IMR-90 (cell line): ENCODE measurements at regions not wholly inside any gene's neighbourhood (a gene's known extent, or its start where the extent isn't known, plus 50 kb on each side); places are given as distances from the start of the nearest gene placed in this dataset.

Source experiments
- ATAC-seq: fragments of 200-7000 bp; cut with Tn5 transposase; 2 replicates; pipeline ENCODE4 v1.9.1; 2020; ENCODE audit warnings: low read depth, mild to moderate bottlenecking, moderate library complexity
- BruUV-seq: library from RNA; stranded (reverse); fragments of 400-500 nt; replicated peaks from 2 replicates; lab custom pipeline; 2021; lab: Mats Ljungman, UMichigan
- CTCF ChIA-PET: fragments of 300-600 bp; formaldehyde crosslinking; extraction: SDS; loops from one replicate; lab custom pipeline; 2021; ENCODE audit warnings: antibody characterized with exemption; lab: Yijun Ruan, JAX
- POLR2A ChIA-PET: fragments of 300-600 bp; sonication (Branson Sonifier 250); formaldehyde crosslinking; loops from one replicate; lab custom pipeline; 2022; ENCODE audit warnings: antibody characterized with exemption; ENCODE audit not compliant: unreplicated experiment; lab: Charles Lee
- DNase-seq: peaks from one replicate; pipeline ENCODE4 v3.0.0; 2013
- H2AFZ ChIP-seq: replicated peaks from 2 replicates; pipeline ENCODE3; 2013; ENCODE audit warnings: low read length, mild to moderate bottlenecking; ENCODE audit not compliant: poor library complexity
- H2AK5ac ChIP-seq: 2 replicates; pipeline ENCODE4 v1.6.1; 2013; ENCODE audit warnings: low read depth, low read length, inconsistent platforms
- H2AK9ac ChIP-seq: replicated peaks from 2 replicates; pipeline ENCODE3; 2013; ENCODE audit warnings: mild to moderate bottlenecking, low read depth, low read length, moderate library complexity; ENCODE audit not compliant: poor library complexity
- H2BK120ac ChIP-seq: 2 replicates; pipeline ENCODE4 v1.6.1; 2013; ENCODE audit warnings: low read depth, low read length, inconsistent platforms
- H2BK15ac ChIP-seq: 3 replicates; pipeline ENCODE4 v1.6.1; 2013; ENCODE audit warnings: low read depth, low read length, inconsistent platforms
- H2BK20ac ChIP-seq: 2 replicates; pipeline ENCODE4 v1.6.1; 2013; ENCODE audit warnings: low read depth, mild to moderate bottlenecking, inconsistent platforms, low read length, moderate library complexity
- H2BK5ac ChIP-seq: 2 replicates; pipeline ENCODE4 v1.6.1; 2013; ENCODE audit warnings: mild to moderate bottlenecking, low read depth, low read length, inconsistent platforms; ENCODE audit not compliant: poor library complexity, severe bottlenecking
- H3K14ac ChIP-seq: replicated peaks from 2 replicates; pipeline ENCODE4 v1.6.1; 2013; ENCODE audit warnings: low read depth, low read length, inconsistent platforms
- H3K18ac ChIP-seq: 2 replicates; pipeline ENCODE4 v1.6.1; 2013; ENCODE audit warnings: low read depth, low read length, control low read depth
- H3K23ac ChIP-seq: 2 replicates; pipeline ENCODE4 v1.6.1; 2013; ENCODE audit warnings: low read depth, low read length, inconsistent platforms
- H3K27ac ChIP-seq: 2 replicates; pipeline ENCODE4 v1.5.1; 2013; ENCODE audit warnings: mild to moderate bottlenecking, control low read depth, low read length; ENCODE audit not compliant: insufficient read depth
- H3K27me3 ChIP-seq: 2 replicates; pipeline ENCODE4 v1.6.1; 2013; ENCODE audit warnings: low read length; ENCODE audit not compliant: control insufficient read depth, insufficient read depth
- H3K36me3 ChIP-seq: 2 replicates; pipeline ENCODE4 v1.6.1; 2013; ENCODE audit warnings: low read length, mixed read lengths; ENCODE audit not compliant: control insufficient read depth, insufficient read depth
- H3K4ac ChIP-seq: 2 replicates; pipeline ENCODE4 v1.6.1; 2013; ENCODE audit warnings: low read depth, low read length, inconsistent platforms
- H3K4me1 ChIP-seq: 2 replicates; pipeline ENCODE4 v1.6.1; 2013; ENCODE audit warnings: low read length, mixed read lengths; ENCODE audit not compliant: control insufficient read depth, insufficient read depth
- H3K4me2 ChIP-seq: 2 replicates; pipeline ENCODE4 v1.6.1; 2013; ENCODE audit warnings: low read depth, mild to moderate bottlenecking, control low read depth, low read length, moderate library complexity
- H3K4me3 ChIP-seq: 2 replicates; pipeline ENCODE4 v1.5.1; 2013; ENCODE audit warnings: low read depth, mild to moderate bottlenecking, control low read depth, low read length, moderate library complexity; ENCODE audit not compliant: insufficient read depth
- H3K56ac ChIP-seq: 2 replicates; pipeline ENCODE4 v1.6.1; 2013; ENCODE audit warnings: low read length, inconsistent platforms; ENCODE audit not compliant: insufficient read depth; ENCODE audit errors: extremely low read depth
- H3K79me1 ChIP-seq, 2 experiments: 2 replicates each; pipeline ENCODE4 v1.6.1; 2013; ENCODE audit warnings: low read length in 2 of 2, inconsistent platforms in 1 of 2, low read depth in 1 of 2
- H3K9ac ChIP-seq: 2 replicates; pipeline ENCODE4 v1.6.1; 2013; ENCODE audit warnings: low read depth, low read length, control low read depth
- H3K9me1 ChIP-seq: 2 replicates; pipeline ENCODE4 v1.6.1; 2013; ENCODE audit warnings: low read length, inconsistent platforms; ENCODE audit not compliant: insufficient read depth
- H3K9me3 ChIP-seq: 2 replicates; pipeline ENCODE4 v1.6.1; 2013; ENCODE audit warnings: low read length; ENCODE audit not compliant: control insufficient read depth, insufficient read depth
- H4K20me1 ChIP-seq: 2 replicates; pipeline ENCODE4 v1.6.1; 2013; ENCODE audit warnings: low read length, inconsistent platforms; ENCODE audit not compliant: insufficient read depth
- H4K5ac ChIP-seq: 2 replicates; pipeline ENCODE4 v1.6.1; 2013; ENCODE audit warnings: mild to moderate bottlenecking, low read depth, low read length, control low read depth
- H4K8ac ChIP-seq, 2 experiments: 2 replicates each; pipeline ENCODE4 v1.6.1; 2013; ENCODE audit warnings: low read depth in 2 of 2, low read length in 2 of 2, control low read depth in 1 of 2, inconsistent platforms in 1 of 2
- H4K91ac ChIP-seq: 2 replicates; pipeline ENCODE4 v1.6.1; 2013; ENCODE audit warnings: low read depth, low read length, inconsistent platforms; ENCODE audit not compliant: insufficient read depth
- BHLHE40 ChIP-seq: fragments of 150-350 bp; IDR thresholded peaks from 2 replicates; pipeline ENCODE4 v1.6.1; 2016; ENCODE audit warnings: mild to moderate bottlenecking, low read depth, low read length
- CEBPB ChIP-seq: IDR thresholded peaks from 2 replicates; pipeline ENCODE4 v1.6.1; 2012; ENCODE audit warnings: low read depth, low read length, improper control_type of control experiment
- CHD1 ChIP-seq: IDR thresholded peaks from 2 replicates; pipeline ENCODE4 v1.6.1; 2012; ENCODE audit warnings: low read depth, low read length, improper control_type of control experiment
- CTCF ChIP-seq: conservative IDR thresholded peaks from 2 replicates; pipeline ENCODE4 v1.5.1; 2012; ENCODE audit warnings: mild to moderate bottlenecking, low read depth, low read length, improper control_type of control experiment
- ELK1 ChIP-seq: fragments of 150-350 bp; IDR thresholded peaks from 2 replicates; pipeline ENCODE4 v1.6.1; 2016; ENCODE audit warnings: low read depth, mild to moderate bottlenecking, low read length, moderate library complexity, borderline replicate concordance
- FOS ChIP-seq: fragments of 150-350 bp; IDR thresholded peaks from 2 replicates; pipeline ENCODE4 v1.6.1; 2016; ENCODE audit warnings: low read depth, low read length
- MAFK ChIP-seq: IDR thresholded peaks from 2 replicates; pipeline ENCODE4 v1.6.1; 2012; ENCODE audit warnings: low read depth, low read length, improper control_type of control experiment
- MAZ ChIP-seq: IDR thresholded peaks from 2 replicates; pipeline ENCODE4 v1.6.1; 2012; ENCODE audit warnings: low read depth, mild to moderate bottlenecking, low read length, improper control_type of control experiment, moderate library complexity, borderline replicate concordance
- MXI1 ChIP-seq: IDR thresholded peaks from 2 replicates; pipeline ENCODE4 v1.6.1; 2012; ENCODE audit warnings: low read depth, mild to moderate bottlenecking, low read length, moderate library complexity, borderline replicate concordance
- NFE2L2 ChIP-seq: fragments of 150-350 bp; IDR thresholded peaks from 2 replicates; pipeline ENCODE4 v1.6.1; 2016; ENCODE audit warnings: low read depth, mild to moderate bottlenecking, low read length
- POLR2A ChIP-seq: IDR thresholded peaks from 2 replicates; pipeline ENCODE4 v1.6.1; 2012; ENCODE audit warnings: mild to moderate bottlenecking, low read depth, low read length
- RAD21 ChIP-seq: IDR thresholded peaks from 2 replicates; pipeline ENCODE4 v1.6.1; 2012; ENCODE audit warnings: low read length, improper control_type of control experiment
- RCOR1 ChIP-seq: IDR thresholded peaks from 2 replicates; pipeline ENCODE4 v1.6.1; 2012; ENCODE audit warnings: mild to moderate bottlenecking, low read length, improper control_type of control experiment; ENCODE audit not compliant: insufficient replicate concordance
- RFX5 ChIP-seq: IDR thresholded peaks from 2 replicates; pipeline ENCODE4 v1.8.0; 2012; ENCODE audit warnings: low read depth, mild to moderate bottlenecking, low read length, moderate library complexity
- SMC3 ChIP-seq: fragments of 150-350 bp; IDR thresholded peaks from 2 replicates; pipeline ENCODE4 v1.6.1; 2016; ENCODE audit warnings: low read depth, mild to moderate bottlenecking, antibody characterized with exemption, low read length, moderate library complexity
- USF2 ChIP-seq: fragments of 150-350 bp; IDR thresholded peaks from 2 replicates; pipeline ENCODE4 v1.6.1; 2017; ENCODE audit warnings: mild to moderate bottlenecking, antibody characterized with exemption, low read length, low read depth
- WGBS, 2 experiments: methylation state at CpG; one replicate each; pipeline versions ENCODE4 v1.1.5 to v1.1.7; 2013; ENCODE audit warnings: missing lambda C conversion rate in 2 of 2; ENCODE audit not compliant: insufficient read length in 1 of 2; ENCODE audit errors: extremely low coverage in 2 of 2; 5-methylcytosine and 5-hydroxymethylcytosine counted together
- dilution Hi-C: fragments of 300-500 bp; cut with HindIII; formaldehyde crosslinking; loops from one replicate; pipeline ENCODE4 v1.14.3; 2018; ENCODE audit warnings: low sequenced_read_pairs; ENCODE audit not compliant: unreplicated experiment
- in situ Hi-C: fragments of 300-500 bp; cut with MboI; formaldehyde crosslinking; loops from 3 replicates; pipeline ENCODE4 v1.14.3; 2019; ENCODE audit warnings: low sequenced_read_pairs, inconsistent platforms, mixed read lengths
- intact Hi-C: fragments of 100-400 bp; cut with micrococcal nuclease; formaldehyde crosslinking; loops from 2 replicates; pipeline ENCODE4 v1.10.0; 2022

DNA sequence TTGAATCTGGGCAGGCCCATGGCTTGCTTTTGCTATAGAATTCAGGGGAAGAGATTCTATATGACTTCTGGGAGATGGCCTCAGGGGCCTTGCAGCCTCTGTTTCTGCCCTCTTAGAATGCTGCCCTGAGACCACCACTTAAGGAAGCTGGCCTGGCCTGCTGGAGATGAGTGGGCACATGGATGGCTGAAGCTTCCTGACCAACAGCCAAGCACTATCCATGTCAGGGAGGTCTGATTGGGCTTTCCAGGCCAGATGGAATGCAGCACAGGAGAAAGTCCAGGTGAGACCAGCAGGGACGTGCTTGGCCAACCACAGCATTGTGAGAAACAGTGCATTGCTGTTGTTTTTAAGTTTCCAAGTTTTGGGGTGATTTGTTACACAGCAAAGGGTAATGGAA lies 308.1 kb downstream of the PTPRU start:
- H4K91ac ChIP-seq: no peak overlapping the region
- intact Hi-C loops: no loop called here
- CTCF ChIA-PET: no interaction called here
- no peaks in the 10 kb centered on the region for H3K79me1 ChIP-seq
- DNase-seq: no peak
- no peak for TF ChIP-seq USF2
- TF ChIP-seq SMC3: no peak
- no peak for TF ChIP-seq CTCF
- TF ChIP-seq BHLHE40: no peak
- TF ChIP-seq NFE2L2: no peak
- no peak for TF ChIP-seq CEBPB
- TF ChIP-seq RAD21: no peak
- TF ChIP-seq CHD1: no peak
- TF ChIP-seq POLR2A: no peak
- TF ChIP-seq RFX5: no peak
- no peak for TF ChIP-seq MXI1
- no peak for TF ChIP-seq MAZ
- TF ChIP-seq MAFK: no peak
- no peak for TF ChIP-seq FOS
- no peak for TF ChIP-seq RCOR1
- no peak for TF ChIP-seq ELK1
- H3K23ac ChIP-seq: no peak overlapping the region
- peaks cover 3% of the 10 kb centered on the region; the same call in 1 of the 2 replicates for H3K27me3 ChIP-seq
- H2BK15ac ChIP-seq: no peak overlapping the region
- H3K14ac ChIP-seq: no peak overlapping the region
- H3K9me3 ChIP-seq: no peaks in the 10 kb centered on the region
- no peak overlapping the region for H4K5ac ChIP-seq
- H2AK9ac ChIP-seq: no peak overlapping the region
- no peak overlapping the region for H3K18ac ChIP-seq
- H3K4me3 ChIP-seq: no peak overlapping the region
- H2AFZ ChIP-seq: no peak overlapping the region
- H4K8ac ChIP-seq: no peak overlapping the region
- H2BK20ac ChIP-seq: no peak overlapping the region
- H2BK120ac ChIP-seq: no peak overlapping the region
- no peaks in the 10 kb centered on the region for H4K20me1 ChIP-seq
- no peak overlapping the region for H2BK5ac ChIP-seq
- in situ Hi-C loops: no loop called here
- H3K9ac ChIP-seq: no peak overlapping the region
- WGBS, 2 experiments: no CpG with 5 or more reads among the region's 1 CpG
- H3K4me2 ChIP-seq: no peak overlapping the region
- no TSS peak for BruUV-seq
- H3K9me1 ChIP-seq: no peaks in the 10 kb centered on the region
- H3K4ac ChIP-seq: no peak overlapping the region
- H3K4me1 ChIP-seq: no peaks in the 10 kb centered on the region
- H3K36me3 ChIP-seq: no peaks in the 10 kb centered on the region
- dilution Hi-C loops: no loop called here
- POLR2A ChIA-PET: no interaction called here
- H3K56ac ChIP-seq: no peak overlapping the region
- ATAC-seq: no peak
- H3K27ac ChIP-seq: no peak overlapping the region
- no peak overlapping the region for H2AK5ac ChIP-seq
